Activated CD8-positive, alpha-beta memory T cell treated with anti-CD3 and anti-CD28 coated beads, Interleukin-2, amount 10 ng/mL, durations not matched to agents 7 days and 5 days (primary cell): ENCODE measurements at regions not wholly inside any gene's neighbourhood (a gene's known extent, or its start where the extent isn't known, plus 50 kb on each side); places are given as distances from the start of the nearest gene placed in this dataset.

Experiments used
- ATAC-seq: fragments of 150-1000 bp; cut with Tn5 transposase; one replicate; pipeline ENCODE4 v1.10.0; 2021; ENCODE audit warnings: moderate library complexity
- CTCF ChIA-PET: fragments of 350-600 bp; sonication (Branson Sonifier 250); formaldehyde crosslinking; loops from one replicate; lab custom pipeline; 2021; ENCODE audit warnings: antibody characterized with exemption; lab: Charles Lee
- DNase-seq: peaks from one replicate; pipeline ENCODE4 v3.0.0-alpha.2; 2020
- H3K27ac Mint-ChIP-seq: one replicate; pipeline ENCODE4 v1.8.0; 2021; ENCODE audit warnings: mild to moderate bottlenecking, mixed read lengths
- H3K27me3 Mint-ChIP-seq: one replicate; pipeline ENCODE4 v1.8.0; 2021; ENCODE audit warnings: mixed read lengths
- H3K36me3 Mint-ChIP-seq: one replicate; pipeline ENCODE4 v1.8.0; 2021; ENCODE audit warnings: mild to moderate bottlenecking, mixed read lengths
- H3K4me1 Mint-ChIP-seq: one replicate; pipeline ENCODE4 v1.8.0; 2021; ENCODE audit warnings: mixed read lengths
- H3K4me3 Mint-ChIP-seq: one replicate; pipeline ENCODE4 v1.8.0; 2021; ENCODE audit warnings: mild to moderate bottlenecking, moderate library complexity, mixed read lengths
- H3K9me3 Mint-ChIP-seq: one replicate; pipeline ENCODE4 v1.8.0; 2022; ENCODE audit warnings: low read depth, mixed read lengths

DNA sequence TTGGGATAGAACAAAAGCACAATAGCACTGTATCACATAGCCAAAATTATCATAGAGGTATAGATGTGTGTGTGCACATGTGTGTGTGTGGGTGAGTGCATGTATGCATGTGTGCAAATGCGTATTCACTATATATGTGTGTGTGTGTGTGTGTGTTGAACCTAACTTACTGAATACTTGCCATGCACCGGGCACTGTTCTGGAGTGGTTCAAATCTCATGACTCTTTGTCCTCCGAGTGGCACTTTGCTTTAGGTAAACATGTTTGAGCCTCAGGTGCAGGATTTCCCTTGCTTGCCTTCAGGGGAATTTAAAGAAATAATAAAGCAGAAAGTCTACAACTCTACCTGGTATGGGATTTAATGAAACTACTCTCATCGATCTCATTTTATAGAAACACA lies 183.5 kb upstream of the GDNF start:
- Mint-ChIP-seq H3K36me3 (no peaks in the 10 kb centered on the region), H3K9me3 (no peaks in the 10 kb centered on the region), H3K4me1 (no peaks in the 10 kb centered on the region), H3K27me3 (peaks cover 2% of the 10 kb centered on the region), H3K27ac (no peak overlapping the region), H3K4me3 (no peak overlapping the region)
- DNase-seq = no peak
- no peak for ATAC-seq
- CTCF ChIA-PET = no interaction called here

DNA sequence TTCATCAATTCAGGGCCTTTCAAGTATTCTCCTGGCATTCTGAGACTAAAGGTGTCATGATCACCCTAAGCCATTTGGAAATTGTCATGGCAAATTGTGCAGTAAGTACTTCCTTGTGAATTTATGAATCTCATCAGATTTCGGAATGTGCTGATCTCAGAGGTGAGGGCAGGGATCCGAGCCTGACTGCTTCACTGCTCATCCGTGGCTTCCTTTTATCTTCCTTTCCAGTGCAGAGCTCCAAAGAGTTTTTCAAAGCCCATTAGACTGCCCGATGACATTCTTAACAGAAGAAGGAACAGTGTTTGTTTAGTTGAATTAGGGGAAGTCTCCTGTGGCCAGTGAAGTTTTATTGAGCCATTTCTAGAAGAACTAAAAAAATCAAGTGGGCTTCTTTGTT lies 182.8 kb upstream of the GDNF start:
- no peak for ATAC-seq
- no peak overlapping the region for H3K27ac Mint-ChIP-seq
- H3K27me3 Mint-ChIP-seq = peaks cover 2% of the 10 kb centered on the region
- no peaks in the 10 kb centered on the region for H3K9me3 Mint-ChIP-seq
- no peaks in the 10 kb centered on the region for H3K36me3 Mint-ChIP-seq
- CTCF ChIA-PET = no interaction called here
- H3K4me1 Mint-ChIP-seq = no peaks in the 10 kb centered on the region
- DNase-seq = no peak
- no peak overlapping the region for H3K4me3 Mint-ChIP-seq

DNA sequence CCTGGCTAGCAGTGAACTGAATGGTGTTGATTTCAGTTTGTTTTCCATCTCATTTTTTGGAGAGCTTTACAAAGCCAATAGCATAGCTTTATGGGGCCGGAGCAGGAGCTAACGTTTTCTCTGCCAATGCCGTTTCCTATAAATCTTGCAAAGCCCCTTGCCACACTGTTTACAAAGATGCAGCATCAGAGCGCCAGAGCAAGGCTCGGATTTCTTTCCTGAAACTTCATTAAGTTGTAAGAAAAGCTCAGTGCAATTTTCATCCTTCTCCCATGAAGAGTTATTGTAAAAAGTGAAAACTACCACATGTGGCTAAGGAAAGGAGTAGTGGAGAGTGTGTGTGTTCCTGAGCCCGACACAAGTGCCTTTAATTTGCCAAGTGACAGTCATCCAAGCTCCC lies 178.2 kb upstream of the GDNF start:
- H3K9me3 Mint-ChIP-seq = no peaks in the 10 kb centered on the region
- CTCF ChIA-PET = no interaction called here

DNA sequence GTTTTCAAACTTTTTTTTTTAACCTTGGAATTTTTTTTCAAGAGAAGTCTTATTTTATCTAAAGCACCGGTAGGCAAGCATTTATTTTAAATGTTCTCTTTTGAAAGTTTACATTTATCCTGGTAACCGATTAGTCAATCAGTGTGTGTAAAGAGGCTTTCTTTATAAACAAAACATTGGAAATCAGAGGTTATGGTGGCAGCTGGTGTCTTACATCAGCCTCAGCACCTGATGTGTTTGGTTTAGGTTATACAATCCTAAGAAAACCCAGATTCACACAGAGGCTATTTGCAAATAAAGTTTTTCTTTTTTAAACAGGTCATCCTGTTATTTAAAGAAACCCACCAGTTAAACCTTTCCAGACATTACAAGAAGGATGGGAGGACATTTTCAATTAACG lies 173.3 kb upstream of the GDNF start:
- CTCF ChIA-PET = no interaction called here
- no peak overlapping the region for H3K27ac Mint-ChIP-seq
- ATAC-seq (no peak), DNase-seq (no peak)
- no peaks in the 10 kb centered on the region for H3K27me3 Mint-ChIP-seq
- H3K36me3 Mint-ChIP-seq = no peaks in the 10 kb centered on the region
- H3K9me3 Mint-ChIP-seq = no peaks in the 10 kb centered on the region
- H3K4me3 Mint-ChIP-seq = no peak overlapping the region
- no peaks in the 10 kb centered on the region for H3K4me1 Mint-ChIP-seq

More for the DNA sequence above, 178.2 kb upstream of the GDNF start:
- H3K4me1 Mint-ChIP-seq = no peaks in the 10 kb centered on the region
- no peak overlapping the region for H3K27ac Mint-ChIP-seq
- DNase-seq (no peak), ATAC-seq (no peak)
- no peak overlapping the region for H3K4me3 Mint-ChIP-seq
- H3K36me3 Mint-ChIP-seq = no peaks in the 10 kb centered on the region
- H3K27me3 Mint-ChIP-seq = no peaks in the 10 kb centered on the region

DNA sequence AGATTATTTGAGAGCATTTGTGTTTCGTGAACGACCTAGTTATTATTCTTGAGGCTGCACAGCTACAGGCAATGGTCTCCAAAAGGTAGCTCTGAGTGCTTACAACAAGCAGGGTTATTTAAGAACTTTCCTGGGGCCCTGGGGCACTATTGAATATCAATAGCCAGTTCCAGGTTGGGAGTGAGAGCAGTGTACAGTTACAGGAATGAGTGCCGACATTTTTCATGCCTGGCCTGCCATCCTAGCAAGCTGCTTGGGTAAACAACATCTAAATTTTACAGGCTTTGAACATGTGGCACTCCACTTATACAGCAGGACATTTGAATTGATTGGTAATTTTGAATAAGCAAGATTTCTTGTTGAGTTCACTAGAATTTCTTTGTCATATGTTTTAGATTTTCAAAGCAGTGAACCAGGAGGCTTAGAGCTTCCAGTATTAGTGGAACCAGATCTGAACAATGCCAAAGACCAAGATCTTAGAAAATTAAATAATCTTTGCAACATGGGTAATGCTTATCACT lies 171.9 kb upstream of the GDNF start:
- CTCF ChIA-PET = no interaction called here
- H3K27ac Mint-ChIP-seq = no peak overlapping the region
- no peaks in the 10 kb centered on the region for H3K36me3 Mint-ChIP-seq
- H3K4me3 Mint-ChIP-seq = no peak overlapping the region
- DNase-seq = no peak
- no peaks in the 10 kb centered on the region for H3K4me1 Mint-ChIP-seq
- H3K9me3 Mint-ChIP-seq = no peaks in the 10 kb centered on the region
- no peak for ATAC-seq
- H3K27me3 Mint-ChIP-seq = no peaks in the 10 kb centered on the region

DNA sequence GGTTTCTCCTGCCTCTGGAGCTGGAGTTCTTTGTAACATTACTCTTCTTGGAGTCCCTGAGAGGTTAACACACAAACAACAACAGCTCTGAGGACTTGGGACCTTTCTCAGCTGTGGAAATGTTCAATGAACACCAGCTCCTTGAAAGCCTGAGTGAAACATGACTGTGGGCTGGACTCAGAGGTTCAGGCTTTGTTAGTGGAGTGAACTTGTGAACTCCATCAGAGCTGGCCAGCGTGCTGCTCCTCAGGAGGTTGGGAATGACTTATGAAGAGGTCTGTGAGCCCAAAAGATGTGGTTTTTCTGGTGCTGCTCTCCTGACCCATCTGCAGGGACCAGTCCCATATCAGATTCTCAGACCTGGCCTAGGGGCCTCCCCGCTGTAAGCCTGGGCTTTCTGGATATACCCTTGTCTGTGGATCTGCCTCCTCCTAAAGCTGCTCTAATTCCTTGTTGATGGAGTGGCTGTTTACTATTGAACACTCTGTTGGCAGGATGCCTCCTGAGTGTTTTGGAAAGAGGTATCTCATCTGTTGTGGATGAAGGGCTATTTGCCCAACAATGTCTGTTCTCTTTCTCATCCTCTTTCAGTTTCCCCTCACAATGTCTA lies 170.0 kb upstream of the GDNF start:
- peaks cover 4% of the 10 kb centered on the region for H3K9me3 Mint-ChIP-seq
- CTCF ChIA-PET = no interaction called here
- H3K27me3 Mint-ChIP-seq = no peaks in the 10 kb centered on the region
- no peak overlapping the region for H3K27ac Mint-ChIP-seq
- no peak overlapping the region for H3K4me3 Mint-ChIP-seq
- no peaks in the 10 kb centered on the region for H3K36me3 Mint-ChIP-seq
- DNase-seq (no peak), ATAC-seq (no peak)
- H3K4me1 Mint-ChIP-seq = no peaks in the 10 kb centered on the region

DNA sequence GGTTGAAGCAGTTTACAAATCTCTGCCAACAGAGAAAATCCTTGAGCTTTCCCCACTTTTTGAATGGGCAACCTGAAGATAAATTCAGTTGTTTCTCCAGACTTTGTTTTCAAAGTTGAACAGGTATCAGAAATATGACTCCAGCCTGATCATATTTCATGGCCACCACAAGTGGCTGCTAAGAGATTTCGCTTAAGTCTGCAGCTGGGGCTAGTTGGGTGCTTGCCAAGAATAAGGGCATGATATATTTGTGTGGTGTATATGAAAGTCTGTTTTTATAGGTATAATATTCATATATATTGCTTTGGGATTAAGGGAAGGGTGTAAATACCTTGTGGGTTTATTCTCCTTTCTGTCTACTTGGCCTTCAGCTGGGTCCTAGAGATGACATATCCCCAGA lies 168.4 kb upstream of the GDNF start:
- Mint-ChIP-seq H3K4me3 (no peak overlapping the region), H3K36me3 (no peaks in the 10 kb centered on the region), H3K27ac (no peak overlapping the region), H3K27me3 (no peaks in the 10 kb centered on the region), H3K4me1 (no peaks in the 10 kb centered on the region), H3K9me3 (peaks cover 4% of the 10 kb centered on the region)
- DNase-seq = no peak
- ATAC-seq = no peak
- CTCF ChIA-PET = no interaction called here

DNA sequence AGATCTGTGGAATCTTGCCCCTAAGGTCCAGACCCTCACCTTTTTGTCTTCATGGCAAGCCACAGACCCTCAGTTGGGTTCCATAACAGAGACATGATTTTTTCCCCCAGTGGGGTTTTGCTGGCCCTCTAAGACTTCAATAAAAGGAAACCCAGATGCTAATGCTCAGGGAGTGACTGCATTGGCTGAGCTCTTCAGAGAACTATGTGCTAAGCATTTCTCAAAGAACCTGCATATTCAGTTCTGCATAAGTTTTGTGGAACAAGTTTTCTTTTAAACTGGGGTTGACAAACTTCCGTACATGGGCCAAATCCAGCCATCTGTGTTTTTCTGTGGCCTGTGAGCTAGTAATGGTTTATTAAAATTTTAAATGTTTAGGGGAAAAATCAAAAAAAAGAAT lies 159.8 kb upstream of the GDNF start:
- Mint-ChIP-seq H3K36me3 (no peaks in the 10 kb centered on the region), H3K27ac (no peak overlapping the region), H3K9me3 (no peaks in the 10 kb centered on the region), H3K4me1 (no peaks in the 10 kb centered on the region), H3K4me3 (no peak overlapping the region), H3K27me3 (no peaks in the 10 kb centered on the region)
- ATAC-seq (no peak), DNase-seq (no peak)
- CTCF ChIA-PET = no interaction called here

DNA sequence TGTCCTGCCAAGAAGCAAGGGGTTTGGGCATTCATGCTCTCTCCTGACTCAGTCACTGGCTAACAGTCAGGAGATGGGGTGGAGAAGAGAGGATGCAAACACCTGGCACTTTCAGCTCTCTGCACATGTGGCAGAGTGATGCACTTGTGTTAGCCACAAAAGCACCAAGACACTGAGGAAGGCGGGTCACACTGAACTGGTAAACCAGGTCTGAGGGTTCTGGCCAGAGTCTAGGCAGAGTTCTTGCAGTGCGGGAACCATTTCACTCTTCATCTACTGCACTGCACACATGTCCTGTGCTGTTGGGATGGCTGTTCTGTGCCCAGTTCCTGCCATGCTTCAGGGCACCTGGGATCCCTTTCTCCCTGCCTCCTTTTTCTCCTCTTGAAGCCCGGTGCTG lies 157.1 kb upstream of the GDNF start:
- Mint-ChIP-seq H3K27ac (no peak overlapping the region), H3K4me3 (no peak overlapping the region), H3K4me1 (no peaks in the 10 kb centered on the region), H3K9me3 (no peaks in the 10 kb centered on the region), H3K27me3 (no peaks in the 10 kb centered on the region), H3K36me3 (no peaks in the 10 kb centered on the region)
- DNase-seq = no peak
- CTCF ChIA-PET = no interaction called here
- ATAC-seq = no peak

DNA sequence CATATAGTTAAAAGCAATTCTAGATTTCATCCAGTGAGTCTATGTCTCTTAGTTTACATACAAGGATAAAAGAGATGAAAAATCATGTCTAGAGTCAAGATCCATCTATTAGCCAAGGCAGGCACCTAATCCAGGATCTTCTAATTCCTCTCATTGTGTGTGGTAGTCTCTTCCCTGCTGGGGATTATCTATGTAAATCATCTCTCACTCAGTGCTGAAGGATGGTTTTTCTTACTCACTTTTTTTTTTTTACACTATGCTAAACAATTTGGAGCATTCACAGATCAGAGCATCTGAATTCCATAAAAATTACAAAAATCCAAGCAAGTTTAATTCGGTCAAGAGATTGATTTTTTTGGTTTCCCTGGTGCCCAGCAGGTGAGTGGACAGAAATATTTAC lies 154.9 kb upstream of the GDNF start:
- Mint-ChIP-seq H3K4me1 (no peaks in the 10 kb centered on the region), H3K36me3 (no peaks in the 10 kb centered on the region), H3K27me3 (peaks cover 4% of the 10 kb centered on the region), H3K9me3 (no peaks in the 10 kb centered on the region), H3K27ac (no peak overlapping the region), H3K4me3 (no peak overlapping the region)
- CTCF ChIA-PET = no interaction called here
- no peak for ATAC-seq
- no peak for DNase-seq

DNA sequence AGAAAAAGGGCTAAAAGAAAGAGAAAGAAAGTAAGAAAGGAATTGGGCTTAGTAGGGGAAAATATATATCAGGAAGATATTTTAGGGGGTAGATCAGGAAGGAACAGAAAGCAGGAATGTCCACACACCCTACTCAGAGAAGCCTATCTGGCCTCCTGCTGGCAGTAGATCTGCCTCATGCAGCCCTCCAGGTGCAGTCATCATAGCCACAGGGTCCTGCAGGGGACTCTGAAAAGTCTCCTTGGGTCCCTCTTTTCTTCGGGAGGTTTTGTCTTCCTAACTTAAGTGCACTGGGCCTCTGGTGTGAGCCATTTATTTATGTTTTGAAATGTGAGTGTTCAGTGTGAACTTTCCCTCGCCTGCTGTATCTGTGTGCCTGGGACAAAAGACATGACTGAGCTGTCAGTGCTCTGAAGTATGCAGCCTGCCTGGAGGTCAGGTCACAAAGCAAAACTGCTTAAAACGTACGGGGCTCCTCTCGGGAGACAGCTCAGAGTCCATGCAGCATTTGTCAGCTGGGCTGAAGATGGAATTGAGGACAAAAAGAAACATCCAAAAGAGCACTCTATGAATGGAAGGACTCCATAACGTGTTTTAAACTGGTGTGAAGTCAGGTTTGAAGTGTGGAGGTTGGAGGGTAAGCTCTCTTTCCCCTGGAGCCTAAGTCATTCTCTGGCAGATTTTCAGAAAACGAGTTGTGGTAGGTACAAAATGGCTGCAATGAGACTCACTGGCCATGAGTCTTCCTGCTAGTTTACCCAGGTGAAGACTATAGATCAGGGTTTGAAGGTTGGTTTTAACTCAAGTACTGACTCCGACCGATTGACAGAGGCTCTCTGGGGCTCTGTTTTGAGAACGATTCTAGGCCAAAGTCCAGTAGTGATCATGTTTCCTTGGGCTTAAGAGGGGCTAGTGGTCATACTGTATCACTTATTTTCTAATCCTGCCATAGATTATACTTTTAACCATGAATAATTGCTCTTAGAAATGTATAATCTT lies 151.8 kb upstream of the GDNF start:
- Mint-ChIP-seq H3K36me3 (no peaks in the 10 kb centered on the region), H3K27me3 (peaks cover 7% of the 10 kb centered on the region), H3K27ac (no peak overlapping the region), H3K4me1 (no peaks in the 10 kb centered on the region), H3K9me3 (no peaks in the 10 kb centered on the region), H3K4me3 (no peak overlapping the region)
- no peak for ATAC-seq
- DNase-seq = no peak
- CTCF ChIA-PET = no interaction called here

DNA sequence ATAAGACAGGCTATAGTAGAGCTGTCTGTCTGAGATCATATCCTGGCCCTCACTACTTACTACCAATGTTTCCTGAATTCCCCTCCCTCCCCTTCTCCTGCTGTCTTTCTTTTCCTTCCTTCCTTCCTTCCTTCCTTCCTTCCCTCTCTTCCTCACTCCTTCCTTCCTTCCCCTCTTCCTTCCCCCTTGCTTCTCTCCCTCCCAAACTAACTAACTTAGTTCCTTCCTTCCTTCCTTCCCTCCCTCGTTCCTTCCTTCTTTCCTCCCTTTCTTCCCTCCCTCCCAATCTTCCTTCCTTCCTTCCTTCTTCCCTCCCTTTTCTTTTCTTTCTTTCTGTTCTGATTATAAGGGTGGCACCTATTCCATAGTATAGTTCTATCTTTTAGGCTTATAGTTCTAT lies 150.0 kb upstream of the GDNF start:
- Mint-ChIP-seq H3K27me3 (peaks cover 7% of the 10 kb centered on the region), H3K36me3 (no peaks in the 10 kb centered on the region), H3K4me3 (no peak overlapping the region), H3K9me3 (no peaks in the 10 kb centered on the region), H3K27ac (no peak overlapping the region), H3K4me1 (no peaks in the 10 kb centered on the region)
- DNase-seq (no peak), ATAC-seq (no peak)
- CTCF ChIA-PET = no interaction called here

DNA sequence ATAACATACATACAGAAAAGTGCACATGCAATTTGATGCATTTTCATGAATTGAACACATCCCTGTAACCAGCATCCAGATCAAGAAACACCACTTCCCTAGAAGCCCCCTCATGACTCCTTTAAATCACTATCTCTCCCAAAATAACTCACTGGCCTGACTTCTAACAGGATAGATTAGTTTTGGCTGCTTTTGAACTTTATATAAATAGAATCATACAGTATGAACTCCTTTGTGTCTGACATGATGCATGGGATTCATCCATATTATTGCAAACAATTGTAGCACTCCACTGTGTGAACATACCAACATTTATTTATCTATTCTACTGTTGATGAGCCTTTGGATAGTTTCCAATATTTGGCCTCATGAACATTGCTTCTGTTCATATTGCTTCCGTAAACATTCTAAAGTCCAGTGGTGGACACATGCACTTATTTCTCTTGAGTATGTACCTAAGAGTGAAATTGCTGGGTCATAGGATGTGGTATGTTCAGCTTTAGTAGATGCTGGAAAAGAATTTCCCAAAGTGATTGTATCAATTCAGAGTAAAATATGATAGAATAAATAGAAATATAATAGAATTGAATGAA lies 148.7 kb upstream of the GDNF start:
- CTCF ChIA-PET = no interaction called here
- no peaks in the 10 kb centered on the region for H3K9me3 Mint-ChIP-seq
- H3K27me3 Mint-ChIP-seq = peaks cover 7% of the 10 kb centered on the region
- ATAC-seq = no peak
- H3K4me3 Mint-ChIP-seq = no peak overlapping the region
- no peak for DNase-seq
- H3K36me3 Mint-ChIP-seq = no peaks in the 10 kb centered on the region
- no peaks in the 10 kb centered on the region for H3K4me1 Mint-ChIP-seq
- no peak overlapping the region for H3K27ac Mint-ChIP-seq

DNA sequence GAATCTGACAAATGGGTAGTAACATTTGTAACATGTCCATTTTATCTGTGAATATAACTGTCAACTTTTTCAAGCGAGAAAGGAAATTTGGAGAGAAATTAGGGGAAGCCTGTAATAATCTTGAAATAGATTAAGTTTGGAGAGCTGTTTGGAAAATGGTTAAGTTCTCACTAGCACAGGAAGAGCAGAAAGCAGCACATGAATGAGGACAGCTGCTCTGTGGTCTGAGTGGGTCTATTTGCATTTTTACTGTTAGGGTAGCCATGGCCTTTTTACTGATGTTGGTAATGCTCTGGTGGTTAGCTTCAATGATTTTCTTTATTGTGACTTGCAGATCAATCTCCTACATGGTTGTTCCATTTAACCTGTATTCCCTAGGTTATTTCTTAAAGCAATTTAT lies 144.5 kb upstream of the GDNF start:
- peaks cover 3% of the 10 kb centered on the region for H3K27me3 Mint-ChIP-seq
- no peaks in the 10 kb centered on the region for H3K36me3 Mint-ChIP-seq
- H3K4me1 Mint-ChIP-seq = no peaks in the 10 kb centered on the region
- no peak overlapping the region for H3K4me3 Mint-ChIP-seq
- H3K27ac Mint-ChIP-seq = no peak overlapping the region
- H3K9me3 Mint-ChIP-seq = peaks cover 2% of the 10 kb centered on the region
- ATAC-seq (no peak), DNase-seq (no peak)
- CTCF ChIA-PET = no interaction called here
